ENCODE measurements at regions not wholly inside any gene's neighbourhood (a gene's known extent, or its start where the extent isn't known, plus 50 kb on each side); places are given as distances from the start of the nearest gene placed in this dataset.

DNA sequence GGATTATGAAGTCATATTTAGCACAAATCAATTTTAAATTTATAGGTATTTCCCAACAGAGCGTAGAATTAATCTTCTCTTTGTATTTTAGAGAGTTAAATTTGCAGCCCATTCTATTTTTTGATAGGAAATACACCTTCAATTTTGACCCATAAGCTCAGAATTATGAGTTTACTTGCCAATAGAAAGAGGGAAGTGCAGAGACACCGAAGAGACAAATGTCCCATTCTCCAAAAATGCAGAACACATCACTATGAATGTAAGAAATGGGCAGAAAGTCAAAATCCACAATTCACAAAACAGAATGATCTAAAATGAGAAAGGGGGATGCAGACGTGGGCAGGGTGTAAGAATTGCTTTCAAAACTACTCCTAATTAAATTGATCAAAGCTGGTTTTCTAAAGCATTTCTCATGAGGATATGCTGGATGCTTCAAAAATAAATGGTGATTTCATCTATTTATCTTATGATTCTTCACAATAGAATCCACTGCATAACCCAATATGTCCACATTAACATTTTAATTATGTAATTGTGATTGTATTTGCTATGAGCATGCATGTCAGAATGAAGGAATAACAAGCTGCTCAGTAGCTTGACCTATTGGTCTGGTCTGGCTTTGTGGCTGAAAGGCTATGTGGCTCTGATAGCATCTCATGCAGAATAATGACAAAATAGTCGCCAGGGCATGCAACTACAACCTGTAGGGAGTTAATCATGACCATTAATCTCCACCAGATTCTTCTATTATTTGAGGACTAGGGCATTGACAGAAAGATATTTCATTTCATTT lies 550.1 kb upstream of the CDH18 start:
- no peak overlapping the region for H3K27ac ChIP-seq
- 63 to 77% methylated on average over 3 to 4 of the region's 4 CpGs for WGBS, 2 donors (ENCODE audit: low coverage in 1 of 2)
- H3K4me3 ChIP-seq, result no peak overlapping the region
- H3K9me3 ChIP-seq, result peaks cover 0 to 11% (median 0%) of the 10 kb centered on the region in 3 donors
- TF ChIP-seq POLR2A (IDR thresholded peaks at IDR 0.05) (no peak), EP300 (IDR thresholded peaks at IDR 0.05) (no peak), POLR2AphosphoS5 (IDR thresholded peaks at IDR 0.05) (no peak)
- TF ChIP-seq, protein P1, sequence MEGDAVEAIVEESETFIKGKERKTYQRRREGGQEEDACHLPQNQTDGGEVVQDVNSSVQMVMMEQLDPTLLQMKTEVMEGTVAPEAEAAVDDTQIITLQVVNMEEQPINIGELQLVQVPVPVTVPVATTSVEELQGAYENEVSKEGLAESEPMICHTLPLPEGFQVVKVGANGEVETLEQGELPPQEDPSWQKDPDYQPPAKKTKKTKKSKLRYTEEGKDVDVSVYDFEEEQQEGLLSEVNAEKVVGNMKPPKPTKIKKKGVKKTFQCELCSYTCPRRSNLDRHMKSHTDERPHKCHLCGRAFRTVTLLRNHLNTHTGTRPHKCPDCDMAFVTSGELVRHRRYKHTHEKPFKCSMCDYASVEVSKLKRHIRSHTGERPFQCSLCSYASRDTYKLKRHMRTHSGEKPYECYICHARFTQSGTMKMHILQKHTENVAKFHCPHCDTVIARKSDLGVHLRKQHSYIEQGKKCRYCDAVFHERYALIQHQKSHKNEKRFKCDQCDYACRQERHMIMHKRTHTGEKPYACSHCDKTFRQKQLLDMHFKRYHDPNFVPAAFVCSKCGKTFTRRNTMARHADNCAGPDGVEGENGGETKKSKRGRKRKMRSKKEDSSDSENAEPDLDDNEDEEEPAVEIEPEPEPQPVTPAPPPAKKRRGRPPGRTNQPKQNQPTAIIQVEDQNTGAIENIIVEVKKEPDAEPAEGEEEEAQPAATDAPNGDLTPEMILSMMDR (IDR thresholded peaks at IDR 0.05), result no peak
- no peak for ATAC-seq
- no peaks in the 10 kb centered on the region for H3K4me1 ChIP-seq
- H3K36me3 ChIP-seq, result no peaks in the 10 kb centered on the region
- H3K27me3 ChIP-seq, result no peaks in the 10 kb centered on the region

DNA sequence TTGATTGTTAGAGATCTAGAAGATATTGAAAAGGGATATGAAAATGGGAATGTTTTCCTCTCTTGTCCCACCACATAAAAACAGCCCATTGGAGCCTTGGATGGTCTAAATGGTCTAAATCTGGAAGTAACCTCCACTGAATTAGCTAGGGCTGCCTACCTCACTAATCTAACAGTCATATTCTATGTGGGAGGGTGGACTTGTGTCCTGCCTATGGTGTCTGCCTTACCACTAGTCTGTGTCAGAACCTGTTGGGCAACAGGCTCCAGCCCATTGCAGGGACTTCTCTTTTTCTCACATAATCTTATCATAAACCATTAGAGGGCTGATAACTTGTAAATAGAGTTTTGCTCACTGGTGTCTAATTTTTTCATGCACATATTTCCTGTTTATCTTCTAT lies 548.8 kb upstream of the CDH18 start:
- Histone ChIP-seq H3K27me3 (no peaks in the 10 kb centered on the region), H3K27ac (no peak overlapping the region), H3K4me1 (no peaks in the 10 kb centered on the region), H3K36me3 (no peaks in the 10 kb centered on the region), H3K9me3 (peaks cover 0 to 11% (median 0%) of the 10 kb centered on the region in 3 donors), H3K4me3 (no peak overlapping the region)
- ATAC-seq, result no peak
- TF ChIP-seq, protein P1 (IDR thresholded peaks at IDR 0.05), result no peak
- TF ChIP-seq POLR2A (IDR thresholded peaks at IDR 0.05), result no peak
- no peak for TF ChIP-seq POLR2AphosphoS5 (IDR thresholded peaks at IDR 0.05)
- TF ChIP-seq EP300 (IDR thresholded peaks at IDR 0.05), result no peak

DNA sequence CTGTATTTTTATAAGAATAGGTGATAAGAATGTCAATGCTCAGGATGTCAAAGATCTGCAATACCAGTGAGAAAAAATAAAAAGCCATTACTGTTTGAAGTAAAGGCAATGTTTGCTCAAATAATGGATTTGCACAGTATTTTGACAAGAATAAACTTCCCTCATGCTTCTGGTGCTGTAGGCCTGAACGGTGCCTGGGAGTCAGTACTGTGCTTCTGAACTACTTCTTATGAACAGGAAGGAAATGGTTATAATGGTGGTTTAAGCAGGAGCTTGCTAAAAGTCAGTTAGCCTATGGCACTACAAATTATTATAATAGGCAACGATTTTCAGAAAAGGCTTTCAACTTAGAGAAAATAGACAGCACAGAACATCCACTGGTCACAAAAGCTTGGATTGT lies 548.3 kb upstream of the CDH18 start:
- WGBS, 2 donors (ENCODE audit: low coverage in 1 of 2), result 62 to 81% methylated on average over 2 of the region's 2 CpGs
- no peak overlapping the region for H3K27ac ChIP-seq
- no peaks in the 10 kb centered on the region for H3K27me3 ChIP-seq
- peaks cover 0 to 11% (median 0%) of the 10 kb centered on the region in 3 donors for H3K9me3 ChIP-seq
- H3K4me1 ChIP-seq, result no peaks in the 10 kb centered on the region
- H3K4me3 ChIP-seq, result no peak overlapping the region
- H3K36me3 ChIP-seq, result no peaks in the 10 kb centered on the region
- TF ChIP-seq, protein P1 (IDR thresholded peaks at IDR 0.05), result no peak
- no peak for TF ChIP-seq POLR2A (IDR thresholded peaks at IDR 0.05)
- no peak for TF ChIP-seq EP300 (IDR thresholded peaks at IDR 0.05)
- no peak for TF ChIP-seq POLR2AphosphoS5 (IDR thresholded peaks at IDR 0.05)
- ATAC-seq, result no peak

DNA sequence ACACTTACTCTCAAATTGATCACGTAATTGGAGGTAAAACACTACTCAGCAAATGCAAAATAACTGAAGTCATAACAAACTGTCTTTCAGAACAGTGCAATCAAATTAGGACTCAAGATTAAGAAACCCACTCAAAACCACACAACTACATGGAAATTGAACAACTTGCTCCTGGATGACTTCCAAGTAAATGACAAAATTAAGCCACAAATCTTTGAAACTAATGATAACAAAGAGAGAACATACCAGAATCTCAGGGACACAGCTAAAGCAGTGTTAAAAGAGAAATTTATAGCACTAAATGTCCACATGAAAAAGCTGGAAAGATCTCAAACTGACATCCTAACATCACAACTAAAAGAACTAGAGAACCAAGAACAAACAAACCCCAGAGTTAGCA lies 540.5 kb upstream of the CDH18 start:
- WGBS, 2 donors (ENCODE audit: low coverage in 1 of 2), result 71 to 73% methylated on average over 1 of the region's 1 CpG

More for the DNA sequence above, 540.5 kb upstream of the CDH18 start:
- Histone ChIP-seq H3K36me3 (no peaks in the 10 kb centered on the region), H3K9me3 (peaks cover 0 to 6% (median 0%) of the 10 kb centered on the region in 3 donors), H3K4me3 (no peak overlapping the region), H3K27me3 (no peaks in the 10 kb centered on the region), H3K27ac (no peak overlapping the region), H3K4me1 (no peaks in the 10 kb centered on the region)
- ATAC-seq, result no peak
- no peak for TF ChIP-seq POLR2A (IDR thresholded peaks at IDR 0.05)
- TF ChIP-seq, protein P1 (IDR thresholded peaks at IDR 0.05), result no peak
- no peak for TF ChIP-seq EP300 (IDR thresholded peaks at IDR 0.05)
- no peak for TF ChIP-seq POLR2AphosphoS5 (IDR thresholded peaks at IDR 0.05)
